CD8-positive, alpha-beta memory T cell (primary cell): ENCODE measurements at regions not wholly inside any gene's neighbourhood (a gene's known extent, or its start where the extent isn't known, plus 50 kb on each side); places are given as distances from the start of the nearest gene placed in this dataset.

Source experiments
- CTCF ChIA-PET: fragments of 350-600 bp; sonication (Branson Sonifier 250); formaldehyde crosslinking; loops from one replicate; lab custom pipeline; 2021; ENCODE audit warnings: antibody characterized with exemption; lab: Charles Lee
- POLR2A ChIA-PET: fragments of 350-600 bp; sonication (Branson Sonifier 250); formaldehyde crosslinking; loops from one replicate; lab custom pipeline; 2021; ENCODE audit warnings: antibody characterized with exemption; lab: Charles Lee
- DNase-seq, 5 donors: peaks; one replicate each; pipeline versions ENCODE4 v3.0.0 to v3.0.0-alpha.2; 2020 to 2022; ENCODE audit warnings: mixed read lengths in 1 of 5
- H3K27ac ChIP-seq: one replicate; pipeline ENCODE4 v1.7.0; 2013; ENCODE audit warnings: low read depth, mild to moderate bottlenecking, low read length, moderate library complexity
- H3K27me3 ChIP-seq: 2 replicates; pipeline ENCODE4 v1.7.0; 2013; ENCODE audit warnings: low read length, mild to moderate bottlenecking; ENCODE audit not compliant: insufficient read depth, poor library complexity, severe bottlenecking
- H3K36me3 ChIP-seq: 2 replicates; pipeline ENCODE4 v1.7.0; 2013; ENCODE audit warnings: mild to moderate bottlenecking, low read length, moderate library complexity; ENCODE audit not compliant: insufficient read depth
- H3K4me1 ChIP-seq: 2 replicates; pipeline ENCODE4 v1.7.0; 2013; ENCODE audit warnings: mild to moderate bottlenecking, low read length, moderate library complexity; ENCODE audit not compliant: insufficient read depth
- H3K4me3 ChIP-seq: 2 replicates; pipeline ENCODE4 v1.7.0; 2013; ENCODE audit warnings: mild to moderate bottlenecking, low read length
- H3K9me3 ChIP-seq: 2 replicates; pipeline ENCODE4 v1.7.0; 2013; ENCODE audit warnings: mild to moderate bottlenecking, low read length
- H3K27ac Mint-ChIP-seq, 8 donors: one replicate each; pipeline ENCODE4 v1.8.0; 2020 to 2021; ENCODE audit warnings: mixed read lengths in 8 of 8, mild to moderate bottlenecking in 6 of 8, inconsistent platforms in 3 of 8, moderate library complexity in 3 of 8
- H3K27me3 Mint-ChIP-seq, 2 donors: one replicate each; pipeline ENCODE4 v1.8.0; 2020 to 2021; ENCODE audit warnings: mixed read lengths in 2 of 2, mild to moderate bottlenecking in 1 of 2, moderate library complexity in 1 of 2
- H3K36me3 Mint-ChIP-seq, 3 donors: one replicate each; pipeline ENCODE4 v1.8.0; 2020 to 2021; ENCODE audit warnings: mixed read lengths in 3 of 3, inconsistent platforms in 1 of 3, mild to moderate bottlenecking in 1 of 3
- H3K4me1 Mint-ChIP-seq, 3 donors: one replicate each; pipeline ENCODE4 v1.8.0; 2020 to 2021; ENCODE audit warnings: mixed read lengths in 3 of 3, inconsistent platforms in 1 of 3, mild to moderate bottlenecking in 1 of 3
- H3K4me3 Mint-ChIP-seq, 7 donors: one replicate each; pipeline ENCODE4 v1.8.0; 2020 to 2021; ENCODE audit warnings: mixed read lengths in 7 of 7, mild to moderate bottlenecking in 6 of 7, moderate library complexity in 4 of 7, inconsistent platforms in 2 of 7
- H3K9me3 Mint-ChIP-seq, 5 donors: one replicate each; pipeline ENCODE4 v1.8.0; 2020 to 2022; ENCODE audit warnings: mixed read lengths in 5 of 5, mild to moderate bottlenecking in 3 of 5, moderate library complexity in 2 of 5, inconsistent platforms in 1 of 5

DNA sequence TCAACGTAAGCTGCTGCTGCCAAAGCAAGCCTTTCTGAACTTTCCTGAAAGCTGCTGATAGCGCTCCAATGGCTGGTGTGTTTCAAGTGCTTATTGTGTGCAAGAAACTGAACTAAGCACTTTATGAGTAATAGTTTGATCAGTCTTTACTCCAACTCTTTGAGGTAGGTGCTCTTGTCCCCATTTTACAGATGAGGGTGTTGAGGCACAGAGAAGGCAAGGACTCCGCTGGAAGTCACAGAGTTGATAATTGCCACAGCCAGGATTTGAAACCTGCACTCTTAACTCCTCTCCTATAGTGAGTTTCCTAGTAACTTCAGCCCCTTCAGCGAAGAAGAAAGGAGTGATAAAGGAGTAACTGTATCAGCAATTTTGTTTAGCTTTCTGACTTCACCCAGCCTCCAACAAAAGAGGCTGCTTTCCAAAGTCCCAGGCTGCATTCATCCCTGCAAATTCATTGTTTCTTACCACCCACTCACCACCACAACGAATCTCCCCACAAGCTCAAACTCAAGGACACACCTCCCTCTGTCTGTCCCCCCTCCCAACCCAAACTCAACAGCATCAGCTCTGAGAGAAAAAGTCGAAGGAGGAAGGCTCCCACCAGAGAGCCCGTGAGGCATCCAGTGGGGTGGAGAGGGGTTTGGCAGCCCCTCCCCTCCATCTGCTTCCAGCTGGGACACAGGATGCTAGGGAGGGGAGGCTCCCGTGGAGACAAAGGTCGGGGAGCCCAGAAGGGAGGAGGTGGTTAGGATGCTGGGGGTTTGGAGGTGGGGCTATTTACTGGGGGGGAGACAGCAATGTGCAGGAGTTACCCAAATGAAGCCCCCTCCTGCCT, 139.6 kb downstream of the NAV1 start:
- no peak for DNase-seq
- Mint-ChIP-seq H3K36me3 (no peaks in the 10 kb centered on the region), H3K4me3 (no peak overlapping the region), H3K27ac (no peak overlapping the region), H3K9me3 (no peaks in the 10 kb centered on the region), H3K4me1 (no peaks in the 10 kb centered on the region), H3K27me3 (peaks cover 17 to 28% of the 10 kb centered on the region in 2 donors)
- Histone ChIP-seq H3K27me3 (no peaks in the 10 kb centered on the region), H3K9me3 (no peaks in the 10 kb centered on the region), H3K36me3 (no peaks in the 10 kb centered on the region), H3K4me3 (no peak overlapping the region), H3K27ac (no peak overlapping the region), H3K4me1 (no peaks in the 10 kb centered on the region)
- ChIA-PET CTCF (no interaction called here), POLR2A (no interaction called here)

DNA sequence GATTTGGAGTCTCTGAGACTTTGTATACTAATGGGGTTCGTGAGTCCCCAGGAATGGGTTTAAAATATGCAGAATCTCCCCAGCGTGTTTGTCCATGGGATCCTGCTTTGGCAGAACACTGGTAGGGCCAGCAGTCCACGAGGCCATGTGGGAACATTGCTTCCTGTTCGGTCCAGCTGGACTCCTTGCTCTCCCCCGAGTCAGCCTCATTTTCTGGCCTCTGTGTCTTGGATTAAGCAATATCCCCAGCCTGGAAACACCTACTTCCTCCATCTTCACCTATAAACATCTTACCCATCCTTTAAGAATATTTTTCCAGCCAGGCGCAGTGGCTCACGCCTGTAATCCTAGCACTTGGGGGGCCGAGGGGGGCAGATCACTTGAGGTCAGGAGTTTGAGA, 142.4 kb downstream of the NAV1 start:
- Mint-ChIP-seq H3K27ac (no peak overlapping the region), H3K4me1 (no peaks in the 10 kb centered on the region), H3K4me3 (no peak overlapping the region), H3K27me3 (peaks cover 11 to 19% of the 10 kb centered on the region in 2 donors), H3K9me3 (no peaks in the 10 kb centered on the region), H3K36me3 (no peaks in the 10 kb centered on the region)
- Histone ChIP-seq H3K27ac (no peak overlapping the region), H3K36me3 (no peaks in the 10 kb centered on the region), H3K4me3 (no peak overlapping the region), H3K9me3 (no peaks in the 10 kb centered on the region), H3K27me3 (no peaks in the 10 kb centered on the region), H3K4me1 (no peaks in the 10 kb centered on the region)
- POLR2A ChIA-PET: no interaction called here
- CTCF ChIA-PET: no interaction called here
- DNase-seq: no peak

DNA sequence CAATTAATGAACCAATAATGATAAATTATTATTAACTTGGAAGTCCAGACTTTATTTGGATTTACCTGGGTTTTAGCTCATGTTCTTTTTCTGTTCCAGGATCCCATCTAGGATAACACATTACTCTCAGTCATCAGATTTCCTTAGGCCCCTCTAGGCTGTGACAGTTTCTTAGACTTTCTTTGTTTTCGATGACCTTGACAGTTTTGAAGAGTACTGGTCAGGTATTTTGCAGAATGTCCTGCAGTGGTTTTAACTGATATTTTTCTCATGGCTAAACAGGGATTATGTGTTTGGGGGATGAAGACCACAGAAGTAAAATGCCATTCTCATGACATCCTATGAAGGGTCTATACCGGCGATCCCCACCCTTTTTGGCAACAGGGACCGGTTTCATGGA, 144.0 kb downstream of the NAV1 start:
- DNase-seq: no peak
- POLR2A ChIA-PET: no interaction called here
- Histone ChIP-seq H3K27ac (no peak overlapping the region), H3K36me3 (no peaks in the 10 kb centered on the region), H3K9me3 (no peaks in the 10 kb centered on the region), H3K4me1 (no peaks in the 10 kb centered on the region), H3K4me3 (no peak overlapping the region), H3K27me3 (no peaks in the 10 kb centered on the region)
- Mint-ChIP-seq H3K36me3 (no peaks in the 10 kb centered on the region), H3K27me3 (peaks cover 11 to 19% of the 10 kb centered on the region in 2 donors), H3K4me3 (no peak overlapping the region), H3K27ac (no peak overlapping the region), H3K4me1 (no peaks in the 10 kb centered on the region), H3K9me3 (no peaks in the 10 kb centered on the region)
- CTCF ChIA-PET: no interaction called here

DNA sequence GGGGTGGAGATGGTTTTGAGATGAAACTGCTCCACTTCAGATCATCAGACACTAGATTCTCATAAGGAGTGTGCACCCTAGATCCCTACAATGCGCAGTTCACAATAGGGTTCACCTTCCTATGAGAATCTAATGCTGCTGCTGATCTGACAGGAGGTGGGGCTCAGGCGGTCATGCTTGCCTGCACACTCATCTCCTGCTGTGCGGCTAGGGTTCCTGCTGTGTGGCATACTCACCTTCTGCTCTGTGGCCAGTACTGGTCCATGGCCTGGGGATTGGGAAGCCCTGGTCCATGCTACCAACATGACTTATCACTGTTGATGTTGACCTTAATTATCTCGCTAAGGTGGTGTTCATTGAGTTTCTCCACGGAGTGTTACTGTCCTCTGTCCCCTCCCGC, 144.5 kb downstream of the NAV1 start:
- Mint-ChIP-seq H3K9me3 (no peaks in the 10 kb centered on the region), H3K36me3 (no peaks in the 10 kb centered on the region), H3K4me3 (no peak overlapping the region), H3K4me1 (no peaks in the 10 kb centered on the region), H3K27ac (no peak overlapping the region), H3K27me3 (peaks cover 11 to 19% of the 10 kb centered on the region in 2 donors)
- no peaks in the 10 kb centered on the region for H3K4me1 ChIP-seq
- ChIA-PET CTCF (no interaction called here), POLR2A (no interaction called here)
- H3K27ac ChIP-seq: no peak overlapping the region
- H3K9me3 ChIP-seq: no peaks in the 10 kb centered on the region
- no peaks in the 10 kb centered on the region for H3K36me3 ChIP-seq
- no peak overlapping the region for H3K4me3 ChIP-seq
- DNase-seq: no peak
- H3K27me3 ChIP-seq: no peaks in the 10 kb centered on the region

DNA sequence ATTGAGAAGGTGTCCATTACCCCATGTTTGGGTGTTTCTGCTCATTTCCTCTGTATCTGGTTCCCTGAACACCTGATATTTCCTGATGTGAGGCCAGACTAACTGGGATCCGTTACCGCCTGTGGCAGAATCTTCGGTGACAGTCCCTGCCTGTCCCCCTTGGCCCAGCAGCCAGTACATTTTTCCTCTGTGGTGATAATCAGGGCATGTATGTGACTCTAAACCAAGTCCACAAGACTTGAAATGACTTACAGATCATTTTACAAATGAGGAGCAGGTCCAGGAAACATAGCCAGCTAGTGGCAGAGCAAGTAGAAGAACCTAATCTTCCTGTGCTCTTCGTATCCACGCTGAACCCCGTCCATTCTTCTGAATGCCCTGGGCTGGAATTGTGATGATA, 143.5 kb upstream of the IPO9 start:
- H3K9me3 Mint-ChIP-seq: no peaks in the 10 kb centered on the region
- H3K4me3 ChIP-seq: no peak overlapping the region
- no peaks in the 10 kb centered on the region for H3K36me3 Mint-ChIP-seq
- no peak for DNase-seq
- ChIA-PET CTCF (no interaction called here), POLR2A (no interaction called here)
- no peak overlapping the region for H3K27ac ChIP-seq
- no peaks in the 10 kb centered on the region for H3K4me1 Mint-ChIP-seq
- H3K4me1 ChIP-seq: no peaks in the 10 kb centered on the region
- no peak overlapping the region for H3K4me3 Mint-ChIP-seq
- H3K27me3 ChIP-seq: no peaks in the 10 kb centered on the region
- H3K36me3 ChIP-seq: no peaks in the 10 kb centered on the region
- H3K27ac Mint-ChIP-seq: no peak overlapping the region
- H3K27me3 Mint-ChIP-seq: peaks cover 8 to 16% of the 10 kb centered on the region in 2 donors
- no peaks in the 10 kb centered on the region for H3K9me3 ChIP-seq

DNA sequence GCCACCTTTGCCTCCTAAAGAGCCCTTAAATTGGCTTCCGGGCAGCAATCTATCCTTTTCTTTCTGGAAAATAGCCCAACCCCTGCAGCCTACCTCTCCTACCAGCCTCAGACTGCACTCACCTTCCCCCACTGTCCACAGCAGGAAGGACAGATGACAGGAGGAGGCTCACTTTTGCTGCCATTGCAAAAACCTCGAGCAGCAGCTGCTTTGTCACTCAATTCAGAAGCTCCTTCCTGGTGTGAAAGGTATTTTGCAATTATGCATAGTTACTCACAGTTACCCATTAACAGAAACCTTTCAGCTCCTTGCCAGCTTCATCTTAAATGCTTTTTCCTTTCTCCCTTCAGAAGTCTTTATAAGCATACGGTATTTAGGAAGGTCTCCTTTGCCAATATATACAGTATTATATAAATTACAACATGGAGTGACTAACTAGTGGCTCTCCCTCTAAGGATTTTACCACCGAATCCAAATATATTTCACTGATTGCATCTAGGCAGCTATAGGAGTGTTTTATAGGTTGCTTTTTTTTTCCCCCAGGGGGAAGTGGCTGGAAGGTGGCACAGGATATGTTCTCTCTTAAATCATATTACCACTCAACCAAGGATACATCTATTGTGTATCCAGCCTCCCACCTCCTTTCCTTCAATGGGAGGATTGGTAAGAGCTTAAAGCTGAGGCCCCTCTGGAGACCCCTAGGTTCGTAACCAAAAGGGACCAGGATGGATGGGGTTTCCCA, 142.1 kb upstream of the IPO9 start:
- DNase-seq: no peak
- no peaks in the 10 kb centered on the region for H3K36me3 Mint-ChIP-seq
- Histone ChIP-seq H3K9me3 (no peaks in the 10 kb centered on the region), H3K27ac (no peak overlapping the region), H3K27me3 (no peaks in the 10 kb centered on the region), H3K4me1 (no peaks in the 10 kb centered on the region), H3K36me3 (no peaks in the 10 kb centered on the region), H3K4me3 (no peak overlapping the region)
- peaks cover 5 to 8% of the 10 kb centered on the region in 2 donors for H3K27me3 Mint-ChIP-seq
- peak overlapping the region in 1 of 8 donors; percentile 65 for H3K27ac Mint-ChIP-seq
- H3K4me1 Mint-ChIP-seq: no peaks in the 10 kb centered on the region
- ChIA-PET CTCF (no interaction called here), POLR2A (no interaction called here)
- no peaks in the 10 kb centered on the region for H3K9me3 Mint-ChIP-seq
- no peak overlapping the region for H3K4me3 Mint-ChIP-seq

DNA sequence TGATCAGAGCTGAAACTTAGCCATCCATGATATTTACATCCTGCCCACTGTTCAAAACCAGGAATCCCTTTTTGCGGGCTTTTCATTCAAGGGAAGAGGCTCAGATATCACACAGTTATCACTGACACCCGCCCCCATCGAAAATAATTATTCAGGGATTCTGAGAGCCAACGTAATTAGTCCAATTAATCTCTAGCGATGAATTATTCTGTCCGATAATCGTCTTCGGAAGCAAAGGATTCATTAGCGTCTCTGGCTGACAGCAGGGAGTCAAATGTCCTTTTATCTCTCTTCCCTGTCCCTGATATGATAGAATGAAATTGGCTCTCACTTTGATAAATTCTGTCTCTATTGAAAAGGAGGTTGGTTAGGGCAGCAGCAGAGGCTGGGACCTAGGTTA, 140.4 kb upstream of the IPO9 start:
- no peak for DNase-seq
- ChIA-PET CTCF (no interaction called here), POLR2A (no interaction called here)
- H3K27ac Mint-ChIP-seq: no peak overlapping the region
- no peak overlapping the region for H3K4me3 Mint-ChIP-seq
- H3K4me1 Mint-ChIP-seq: no peaks in the 10 kb centered on the region
- Histone ChIP-seq H3K27me3 (no peaks in the 10 kb centered on the region), H3K9me3 (no peaks in the 10 kb centered on the region), H3K27ac (no peak overlapping the region), H3K4me1 (no peaks in the 10 kb centered on the region), H3K4me3 (no peak overlapping the region), H3K36me3 (no peaks in the 10 kb centered on the region)
- no peaks in the 10 kb centered on the region for H3K9me3 Mint-ChIP-seq
- H3K36me3 Mint-ChIP-seq: no peaks in the 10 kb centered on the region
- peaks cover 0 to 2% of the 10 kb centered on the region in 2 donors for H3K27me3 Mint-ChIP-seq

DNA sequence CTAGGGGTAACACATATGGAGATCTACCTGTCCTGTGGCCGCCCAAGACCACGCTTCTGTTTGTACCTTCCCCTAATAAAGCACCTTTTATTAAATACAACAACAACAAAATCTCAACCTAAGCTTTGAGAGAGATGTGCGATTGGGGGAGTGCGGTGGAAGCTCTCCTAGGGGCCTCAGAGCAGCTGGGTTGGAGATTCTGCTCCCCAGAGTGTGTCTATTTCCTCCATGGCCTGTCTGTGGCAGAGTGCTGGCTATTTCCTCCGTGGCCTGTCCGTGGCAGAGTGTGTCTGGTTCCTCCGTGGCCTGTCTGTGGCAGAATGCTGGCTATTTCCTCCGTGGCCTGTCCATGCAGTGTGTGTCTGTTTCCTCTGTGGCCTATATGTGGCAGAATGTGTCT, 139.3 kb upstream of the IPO9 start:
- Histone ChIP-seq H3K27ac (no peak overlapping the region), H3K4me1 (no peaks in the 10 kb centered on the region), H3K9me3 (no peaks in the 10 kb centered on the region), H3K36me3 (no peaks in the 10 kb centered on the region), H3K27me3 (no peaks in the 10 kb centered on the region), H3K4me3 (no peak overlapping the region)
- Mint-ChIP-seq H3K9me3 (no peaks in the 10 kb centered on the region), H3K36me3 (no peaks in the 10 kb centered on the region), H3K4me3 (no peak overlapping the region), H3K27me3 (peaks cover 0 to 2% of the 10 kb centered on the region in 2 donors), H3K4me1 (no peaks in the 10 kb centered on the region), H3K27ac (no peak overlapping the region)
- no peak for DNase-seq
- POLR2A ChIA-PET: no interaction called here
- CTCF ChIA-PET: no interaction called here
